ENCODE measurements at regions not wholly inside any gene's neighbourhood (a gene's known extent, or its start where the extent isn't known, plus 50 kb on each side); places are given as distances from the start of the nearest gene placed in this dataset.
"Not testable (repeated sequence)": the region's sequence is repeated elsewhere in the genome, so short reads cannot be mapped to it uniquely, and the experiment has no call there.

DNA sequence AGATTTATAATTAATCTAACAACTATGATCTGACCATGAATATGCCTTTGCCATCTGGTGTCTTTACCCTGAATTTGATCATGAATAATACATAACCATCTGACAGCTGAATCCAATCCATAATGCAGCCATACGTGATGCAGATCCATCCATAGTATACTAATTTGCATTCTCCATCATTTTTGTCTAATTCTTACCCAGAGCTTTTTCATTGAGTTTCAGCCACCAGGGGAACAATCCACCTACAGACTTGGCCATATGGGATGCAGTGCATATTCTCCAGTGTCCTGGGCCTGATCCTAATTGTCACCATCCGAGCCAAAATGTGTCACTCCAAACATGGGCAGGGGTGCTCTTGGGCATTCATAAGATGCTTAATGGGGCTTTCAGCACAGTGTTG is 227.2 kb upstream of the CRIM1 start:
- TF ChIP-seq POLR2A (IDR thresholded peaks at IDR 0.05), result no peak
- TF ChIP-seq, protein P1, sequence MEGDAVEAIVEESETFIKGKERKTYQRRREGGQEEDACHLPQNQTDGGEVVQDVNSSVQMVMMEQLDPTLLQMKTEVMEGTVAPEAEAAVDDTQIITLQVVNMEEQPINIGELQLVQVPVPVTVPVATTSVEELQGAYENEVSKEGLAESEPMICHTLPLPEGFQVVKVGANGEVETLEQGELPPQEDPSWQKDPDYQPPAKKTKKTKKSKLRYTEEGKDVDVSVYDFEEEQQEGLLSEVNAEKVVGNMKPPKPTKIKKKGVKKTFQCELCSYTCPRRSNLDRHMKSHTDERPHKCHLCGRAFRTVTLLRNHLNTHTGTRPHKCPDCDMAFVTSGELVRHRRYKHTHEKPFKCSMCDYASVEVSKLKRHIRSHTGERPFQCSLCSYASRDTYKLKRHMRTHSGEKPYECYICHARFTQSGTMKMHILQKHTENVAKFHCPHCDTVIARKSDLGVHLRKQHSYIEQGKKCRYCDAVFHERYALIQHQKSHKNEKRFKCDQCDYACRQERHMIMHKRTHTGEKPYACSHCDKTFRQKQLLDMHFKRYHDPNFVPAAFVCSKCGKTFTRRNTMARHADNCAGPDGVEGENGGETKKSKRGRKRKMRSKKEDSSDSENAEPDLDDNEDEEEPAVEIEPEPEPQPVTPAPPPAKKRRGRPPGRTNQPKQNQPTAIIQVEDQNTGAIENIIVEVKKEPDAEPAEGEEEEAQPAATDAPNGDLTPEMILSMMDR (IDR thresholded peaks at IDR 0.05), result no peak
- TF ChIP-seq EP300 (IDR thresholded peaks at IDR 0.05), result no peak
- Histone ChIP-seq H3K27me3 (no peaks in the 10 kb centered on the region), H3K4me1 (no peaks in the 10 kb centered on the region), H3K36me3 (no peaks in the 10 kb centered on the region), H3K4me3 (no peak overlapping the region), H3K27ac (no peak overlapping the region), H3K9me3 (no peaks in the 10 kb centered on the region)
- WGBS, 2 donors, result 88 to 89% methylated on average over 2 of the region's 2 CpGs
- no peak for DNase-seq (ENCODE audit: low spot score in 2 of 2)

DNA sequence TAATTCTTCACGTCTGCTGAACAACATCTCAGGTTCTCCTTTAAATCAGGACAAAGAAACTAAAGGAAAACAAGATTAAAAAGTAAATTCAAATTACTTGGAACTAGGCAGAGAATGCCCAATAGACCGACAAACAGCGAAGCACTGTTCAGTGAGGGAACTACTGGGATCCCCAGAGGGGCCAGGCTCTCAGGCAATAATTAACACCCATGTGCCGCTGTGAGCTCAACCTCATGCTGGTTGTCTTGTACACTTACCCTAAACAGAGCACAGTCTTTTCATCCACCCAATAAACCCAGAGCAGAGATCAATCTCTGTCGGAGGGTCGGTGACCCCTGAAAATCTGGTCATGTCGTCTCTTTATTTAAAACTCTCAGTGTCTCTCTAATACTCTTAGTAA is 229.9 kb upstream of the CRIM1 start:
- 34 to 40% methylated on average over 7 of the region's 7 CpGs for WGBS, 2 donors
- H3K36me3 ChIP-seq, result no peaks in the 10 kb centered on the region
- no peak for TF ChIP-seq POLR2A (IDR thresholded peaks at IDR 0.05)
- TF ChIP-seq EP300 (IDR thresholded peaks at IDR 0.05), result no peak
- TF ChIP-seq, protein P1 (IDR thresholded peaks at IDR 0.05), result no peak

DNA sequence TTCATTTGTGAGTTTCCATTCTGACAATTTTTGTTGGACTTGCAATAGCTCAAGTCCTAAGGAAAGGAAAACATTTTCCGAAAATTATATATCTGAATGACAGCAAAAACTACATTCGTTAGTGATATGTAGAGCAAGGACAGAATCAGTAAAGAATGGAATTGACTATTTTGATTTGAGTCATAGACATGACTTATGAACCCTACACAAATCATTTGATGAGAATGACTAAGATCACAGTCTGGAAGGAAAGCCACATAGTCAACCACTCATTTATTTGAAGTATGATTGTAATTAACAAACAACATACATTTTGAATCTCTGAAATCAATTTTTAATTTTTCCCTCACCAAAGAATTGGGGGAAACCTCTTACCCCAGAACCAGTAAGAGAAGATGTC is 231.6 kb upstream of the CRIM1 start:
- H3K27me3 ChIP-seq, result no peaks in the 10 kb centered on the region
- 80 to 82% methylated on average over 2 of the region's 2 CpGs for WGBS, 2 donors
- no peaks in the 10 kb centered on the region for H3K4me1 ChIP-seq
- no peaks in the 10 kb centered on the region for H3K9me3 ChIP-seq
- H3K27ac ChIP-seq, result no peak overlapping the region
- no peak for DNase-seq (ENCODE audit: low spot score in 2 of 2)
- no peaks in the 10 kb centered on the region for H3K36me3 ChIP-seq
- no peak overlapping the region for H3K4me3 ChIP-seq
- TF ChIP-seq EP300 (IDR thresholded peaks at IDR 0.05) (no peak), POLR2A (IDR thresholded peaks at IDR 0.05) (no peak)
- TF ChIP-seq, protein P1 (IDR thresholded peaks at IDR 0.05), result no peak

More for the DNA sequence above, 229.9 kb upstream of the CRIM1 start:
- no peaks in the 10 kb centered on the region for H3K27me3 ChIP-seq
- H3K27ac ChIP-seq, result no peak overlapping the region
- H3K9me3 ChIP-seq, result no peaks in the 10 kb centered on the region
- H3K4me1 ChIP-seq, result no peaks in the 10 kb centered on the region
- no peak overlapping the region for H3K4me3 ChIP-seq
- DNase-seq (ENCODE audit: low spot score in 2 of 2), result no peak

DNA sequence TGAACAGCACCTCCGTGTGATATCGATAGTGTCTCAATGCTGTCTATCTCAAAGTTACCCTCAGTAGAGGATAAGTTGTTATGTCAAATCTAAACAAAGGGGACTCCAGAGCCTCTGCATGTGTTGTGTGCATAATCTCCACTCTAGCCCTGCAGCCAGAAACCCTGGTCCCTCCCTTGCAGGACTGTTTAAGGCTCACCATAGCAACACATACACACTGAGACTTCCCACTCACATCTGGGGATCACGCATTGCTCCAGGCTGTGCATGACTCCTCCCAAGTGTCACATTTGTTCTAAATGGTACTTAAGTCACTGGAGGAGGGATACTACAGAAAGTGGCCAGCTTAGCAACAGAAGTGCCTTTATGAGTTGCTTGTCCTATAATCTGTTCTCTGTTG is 258.6 kb upstream of the CRIM1 start:
- 66 to 84% methylated on average over 3 of the region's 3 CpGs for WGBS, 2 donors
- peaks cover 0 to 58% (median 0%) of the 10 kb centered on the region in 4 donors for H3K9me3 ChIP-seq
- H3K27me3 ChIP-seq, result no peaks in the 10 kb centered on the region
- no peaks in the 10 kb centered on the region for H3K4me1 ChIP-seq
- no peak overlapping the region for H3K4me3 ChIP-seq
- DNase-seq (ENCODE audit: low spot score in 2 of 2), result no peak
- no peak overlapping the region for H3K27ac ChIP-seq
- H3K36me3 ChIP-seq, result no peaks in the 10 kb centered on the region
- no peak for TF ChIP-seq EP300 (IDR thresholded peaks at IDR 0.05)
- TF ChIP-seq POLR2A (IDR thresholded peaks at IDR 0.05), result no peak
- TF ChIP-seq, protein P1 (IDR thresholded peaks at IDR 0.05), result no peak

DNA sequence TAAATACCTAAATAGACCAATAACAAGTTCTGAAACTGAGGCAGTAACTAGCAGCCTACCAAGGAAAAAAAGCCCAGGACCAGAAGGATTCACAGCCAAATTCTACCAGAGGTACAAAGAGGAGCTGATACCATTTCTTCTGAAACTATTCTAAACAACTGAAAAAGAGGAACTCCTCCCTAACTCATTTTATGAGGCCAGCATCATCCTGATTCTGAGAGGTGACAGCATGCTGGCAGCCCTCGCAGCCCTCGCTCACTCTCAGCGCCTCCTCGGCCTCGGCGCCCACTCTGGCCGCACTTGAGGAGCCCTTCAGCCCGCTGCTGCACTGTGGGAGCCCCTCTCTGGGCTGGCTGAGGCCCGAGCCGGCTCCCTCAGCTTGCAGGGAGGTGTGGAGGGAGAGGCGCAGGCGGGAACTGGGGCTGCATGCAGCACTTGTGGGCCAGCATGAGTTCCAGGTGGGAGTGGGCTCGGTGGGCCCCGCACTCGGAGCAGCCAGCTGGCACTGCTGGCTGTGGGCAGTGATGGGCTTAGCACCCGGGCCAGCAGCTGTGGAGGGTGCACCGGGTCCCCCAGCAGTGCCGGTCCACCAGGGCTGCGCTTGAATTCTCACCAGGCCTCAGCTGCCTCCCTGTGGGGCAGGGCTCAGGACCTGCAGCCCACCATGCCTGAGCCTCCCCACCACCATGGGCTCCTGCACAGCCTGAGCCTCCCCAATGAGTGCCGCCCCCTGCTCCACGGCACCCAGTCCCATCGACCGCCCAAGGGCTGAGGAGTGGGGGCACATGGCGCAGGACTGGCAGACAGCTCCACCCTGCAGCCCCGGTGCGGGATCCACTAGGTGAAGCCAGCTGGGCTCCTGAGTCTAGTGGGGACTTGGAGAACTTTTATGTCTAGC is 263.5 kb upstream of the CRIM1 start:
- not testable (repeated sequence) for H3K27ac ChIP-seq; H3K4me3 ChIP-seq; H3K4me1 ChIP-seq; DNase-seq (ENCODE audit: low spot score in 2 of 2); H3K36me3 ChIP-seq; H3K27me3 ChIP-seq
- 91 to 92% methylated on average over 16 to 24 of the region's 26 CpGs for WGBS, 2 donors
- peaks cover 0 to 48% (median 0%) of the 10 kb centered on the region in 4 donors for H3K9me3 ChIP-seq

All from tibial nerve (tissue), 4 donors.